Body of pancreas (tissue), 4 donors: ENCODE measurements at regions not wholly inside any gene's neighbourhood (a gene's known extent, or its start where the extent isn't known, plus 50 kb on each side); places are given as distances from the start of the nearest gene placed in this dataset.

Experiments used
- ATAC-seq: fragments of 150-250 bp; one replicate; pipeline ENCODE4 v1.9.1; 2016
- DNase-seq, 4 donors: peaks; one replicate each; pipeline ENCODE4 v3.0.0-alpha.2; 2019
- H3K27ac ChIP-seq, 4 donors: fragments of 200-600 bp; sonication (generic); 1 replicate in 3 of 4; 2 replicates in 1 of 4; pipeline versions ENCODE4 v1.5.1 to v1.6.1; 2016 to 2019; ENCODE audit warnings: mild to moderate bottlenecking in 1 of 4, mixed read lengths in 1 of 4, moderate library complexity in 1 of 4
- H3K27me3 ChIP-seq, 2 donors: fragments of 200-600 bp; sonication (generic); one replicate each; pipeline ENCODE4 v1.6.0; 2016; ENCODE audit warnings: mild to moderate bottlenecking in 1 of 2
- H3K36me3 ChIP-seq, 2 donors: fragments of 200-600 bp; sonication (generic); replicated peaks in 1 of 2; 2 replicates each; pipeline ENCODE4 v1.5.1; 2016; ENCODE audit warnings: low read depth in 2 of 2; ENCODE audit not compliant: insufficient read depth in 1 of 2
- H3K4me1 ChIP-seq: fragments of 200-600 bp; sonication (generic); one replicate; pipeline ENCODE4 v1.6.0; 2016
- H3K4me3 ChIP-seq, 2 donors: fragments of 200-600 bp; sonication (generic); 1 replicate in 1 of 2; 2 replicates in 1 of 2; pipeline ENCODE4 v1.5.1; 2016 to 2019
- H3K9me3 ChIP-seq, 3 donors: fragments of 200-600 bp; sonication (generic); 1 replicate in 2 of 3; 2 replicates in 1 of 3; pipeline ENCODE4 v1.5.1; 2016
- POLR2A ChIP-seq, 3 donors: fragments of 450-650 bp; IDR thresholded peaks; one replicate each; pipeline ENCODE4 v1.6.1; 2016; ENCODE audit warnings: antibody characterized with exemption in 3 of 3, mild to moderate bottlenecking in 2 of 3
- WGBS, 2 donors: methylation state at CpG; one replicate each; pipeline ENCODE4 v1.1.5; 2017; 5-methylcytosine and 5-hydroxymethylcytosine counted together
- intact Hi-C: fragments of 100-400 bp; cut with DNase I; formaldehyde crosslinking; loops from one replicate; pipeline ENCODE4 v1.15.1; 2023
- TF ChIP-seq, protein P1 (sequence below), 7 experiments: fragments of 450-650 bp in 4 of 7; fragments of 200-600 bp in 3 of 7; sonication (generic) in 3 of 7; IDR thresholded peaks; one replicate each; pipeline ENCODE4 v1.5.1; 2016 to 2019; ENCODE audit warnings: antibody characterized with exemption in 7 of 7

GRCh38 chr6:10205120-10205519 lies 209.8 kb downstream of the TFAP2A start:
- Histone ChIP-seq H3K4me1 (no peaks in the 10 kb centered on the region), H3K36me3 (no peaks in the 10 kb centered on the region), H3K27ac (no peak overlapping the region), H3K27me3 (no peaks in the 10 kb centered on the region), H3K9me3 (peaks cover 0 to 5% (median 0%) of the 10 kb centered on the region in 3 donors), H3K4me3 (no peak overlapping the region)
- no peak for ATAC-seq
- no peak for DNase-seq
- WGBS, 2 donors: 41 to 42% methylated on average over 3 of the region's 3 CpGs
- intact Hi-C loops: no loop called here
- no peak for TF ChIP-seq POLR2A (IDR thresholded peaks at IDR 0.05)
- TF ChIP-seq, protein P1, sequence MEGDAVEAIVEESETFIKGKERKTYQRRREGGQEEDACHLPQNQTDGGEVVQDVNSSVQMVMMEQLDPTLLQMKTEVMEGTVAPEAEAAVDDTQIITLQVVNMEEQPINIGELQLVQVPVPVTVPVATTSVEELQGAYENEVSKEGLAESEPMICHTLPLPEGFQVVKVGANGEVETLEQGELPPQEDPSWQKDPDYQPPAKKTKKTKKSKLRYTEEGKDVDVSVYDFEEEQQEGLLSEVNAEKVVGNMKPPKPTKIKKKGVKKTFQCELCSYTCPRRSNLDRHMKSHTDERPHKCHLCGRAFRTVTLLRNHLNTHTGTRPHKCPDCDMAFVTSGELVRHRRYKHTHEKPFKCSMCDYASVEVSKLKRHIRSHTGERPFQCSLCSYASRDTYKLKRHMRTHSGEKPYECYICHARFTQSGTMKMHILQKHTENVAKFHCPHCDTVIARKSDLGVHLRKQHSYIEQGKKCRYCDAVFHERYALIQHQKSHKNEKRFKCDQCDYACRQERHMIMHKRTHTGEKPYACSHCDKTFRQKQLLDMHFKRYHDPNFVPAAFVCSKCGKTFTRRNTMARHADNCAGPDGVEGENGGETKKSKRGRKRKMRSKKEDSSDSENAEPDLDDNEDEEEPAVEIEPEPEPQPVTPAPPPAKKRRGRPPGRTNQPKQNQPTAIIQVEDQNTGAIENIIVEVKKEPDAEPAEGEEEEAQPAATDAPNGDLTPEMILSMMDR (IDR thresholded peaks at IDR 0.05): no peak

DNA sequence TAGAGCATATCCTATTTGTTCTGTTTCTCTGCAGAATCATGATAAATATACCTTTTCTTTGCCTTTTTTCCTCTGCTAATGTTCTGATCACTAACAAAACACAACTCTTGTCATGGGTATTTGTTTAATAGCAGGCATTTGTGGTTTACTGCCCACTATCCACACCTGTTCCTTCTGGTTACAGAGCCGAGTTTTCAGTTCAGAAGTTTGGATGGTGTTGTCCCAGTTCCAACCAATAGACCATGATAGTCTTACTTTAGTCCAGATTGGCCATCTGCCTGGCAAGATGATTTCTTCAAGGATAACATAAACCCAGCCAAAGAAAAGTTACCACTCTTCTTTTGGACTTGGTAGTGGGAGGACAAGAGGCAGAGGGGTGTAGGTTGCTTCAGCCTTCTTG lies 211.2 kb downstream of the TFAP2A start:
- WGBS, 2 donors: 55 to 60% methylated on average over 1 of the region's 1 CpG
- ATAC-seq: no peak
- Histone ChIP-seq H3K36me3 (no peaks in the 10 kb centered on the region), H3K27me3 (no peaks in the 10 kb centered on the region), H3K27ac (no peak overlapping the region), H3K4me1 (no peaks in the 10 kb centered on the region), H3K4me3 (no peak overlapping the region), H3K9me3 (peaks cover 0 to 6% (median 0%) of the 10 kb centered on the region in 3 donors)
- intact Hi-C loops: no loop called here
- TF ChIP-seq, protein P1 (IDR thresholded peaks at IDR 0.05): no peak
- no peak for TF ChIP-seq POLR2A (IDR thresholded peaks at IDR 0.05)
- DNase-seq: no peak

DNA sequence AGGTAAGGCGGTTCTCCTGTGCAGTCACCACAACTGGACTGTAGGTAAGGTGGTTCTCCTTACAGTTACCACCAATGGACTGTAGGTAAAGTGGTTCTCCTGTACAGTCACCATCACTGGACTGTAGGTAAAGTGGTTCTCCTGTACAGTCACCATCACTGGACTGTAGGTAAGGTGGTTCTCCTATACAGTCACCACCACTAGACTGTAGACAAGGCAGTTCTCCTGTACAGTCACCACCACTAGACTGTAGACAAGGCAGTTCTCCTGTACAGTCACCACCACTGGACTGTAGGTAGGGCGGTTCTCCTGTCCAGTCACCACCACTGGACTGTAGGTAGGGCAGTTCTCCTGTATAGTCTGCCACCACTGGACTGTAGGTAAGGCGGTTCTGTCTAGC lies 212.3 kb downstream of the TFAP2A start:
- ATAC-seq (no peak), DNase-seq (no peak)
- H3K4me3 ChIP-seq: no peak overlapping the region
- no peak overlapping the region for H3K27ac ChIP-seq
- H3K9me3 ChIP-seq: peaks cover 0 to 6% (median 0%) of the 10 kb centered on the region in 3 donors
- no peaks in the 10 kb centered on the region for H3K4me1 ChIP-seq
- intact Hi-C loops: no loop called here
- WGBS, 2 donors: 68% methylated on average over 3 of the region's 3 CpGs; no CpG with 5 or more reads in 1 of the 2 donors
- no peaks in the 10 kb centered on the region for H3K36me3 ChIP-seq
- no peaks in the 10 kb centered on the region for H3K27me3 ChIP-seq
- TF ChIP-seq, protein P1 (IDR thresholded peaks at IDR 0.05): no peak
- TF ChIP-seq POLR2A (IDR thresholded peaks at IDR 0.05): no peak

DNA sequence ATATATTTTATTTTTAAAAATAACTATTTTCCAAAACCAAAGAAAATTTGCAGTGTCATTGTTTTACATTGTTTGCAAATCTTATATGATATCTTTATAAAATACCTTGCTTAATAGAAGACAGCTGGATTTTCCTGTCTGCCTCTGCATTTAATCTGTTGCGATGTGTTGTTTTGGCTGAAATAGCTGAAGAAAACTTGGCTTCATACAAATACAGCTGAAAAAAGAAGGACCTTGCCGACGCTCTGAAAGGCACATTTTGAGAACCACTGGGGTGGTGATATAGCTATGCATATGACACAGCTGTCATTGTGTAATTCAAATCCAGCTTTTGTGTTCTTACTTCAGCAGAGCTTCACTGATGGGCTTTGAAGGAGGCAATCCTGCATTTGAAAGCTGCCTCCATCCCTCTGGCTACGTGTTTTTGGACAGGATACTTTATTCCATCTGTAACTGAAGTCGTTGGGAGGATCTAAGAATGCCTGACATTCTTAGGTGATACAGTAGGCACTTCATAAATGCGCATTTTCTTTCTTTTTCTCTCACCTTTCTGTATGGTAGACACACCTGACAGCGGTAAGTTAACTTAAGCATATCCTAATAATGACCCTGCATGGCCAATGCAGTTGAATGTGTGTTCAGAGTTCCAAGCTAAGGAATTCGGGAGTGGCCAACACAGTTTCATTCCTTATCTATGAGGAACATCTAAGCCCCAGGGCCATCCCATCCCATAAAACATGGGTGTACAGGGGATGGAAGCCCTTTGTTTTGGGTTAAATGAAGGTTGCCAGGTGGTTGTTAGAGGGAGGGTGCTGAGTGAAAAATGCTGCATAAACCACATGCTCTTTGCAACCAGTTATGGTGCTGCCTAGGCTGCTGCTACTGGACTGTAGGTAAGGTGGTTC lies 213.0 kb downstream of the TFAP2A start:
- no peak overlapping the region for H3K27ac ChIP-seq
- WGBS, 2 donors: 68 to 77% methylated on average over 8 of the region's 8 CpGs
- peaks cover 0 to 6% (median 0%) of the 10 kb centered on the region in 3 donors for H3K9me3 ChIP-seq
- ATAC-seq: no peak
- no peaks in the 10 kb centered on the region for H3K27me3 ChIP-seq
- DNase-seq: no peak
- H3K36me3 ChIP-seq: no peaks in the 10 kb centered on the region
- H3K4me1 ChIP-seq: no peaks in the 10 kb centered on the region
- no peak overlapping the region for H3K4me3 ChIP-seq
- intact Hi-C loops: no loop called here
- TF ChIP-seq POLR2A (IDR thresholded peaks at IDR 0.05): no peak
- TF ChIP-seq, protein P1 (IDR thresholded peaks at IDR 0.05): no peak
